HG02840 (cell line): ENCODE measurements at regions not wholly inside any gene's neighbourhood (a gene's known extent, or its start where the extent isn't known, plus 50 kb on each side); places are given as distances from the start of the nearest gene placed in this dataset.
"Not testable (repeated sequence)": the region's sequence is repeated elsewhere in the genome, so short reads cannot be mapped to it uniquely, and the experiment has no call there.

Source experiments
- ATAC-seq: cut with Tn5 transposase; IDR thresholded peaks from one replicate; pipeline ENCODE4 v1.9.1; 2021; ENCODE audit warnings: mild to moderate bottlenecking, moderate library complexity, moderate number of reproducible peaks; ENCODE audit not compliant: unreplicated experiment, low FRiP score

DNA sequence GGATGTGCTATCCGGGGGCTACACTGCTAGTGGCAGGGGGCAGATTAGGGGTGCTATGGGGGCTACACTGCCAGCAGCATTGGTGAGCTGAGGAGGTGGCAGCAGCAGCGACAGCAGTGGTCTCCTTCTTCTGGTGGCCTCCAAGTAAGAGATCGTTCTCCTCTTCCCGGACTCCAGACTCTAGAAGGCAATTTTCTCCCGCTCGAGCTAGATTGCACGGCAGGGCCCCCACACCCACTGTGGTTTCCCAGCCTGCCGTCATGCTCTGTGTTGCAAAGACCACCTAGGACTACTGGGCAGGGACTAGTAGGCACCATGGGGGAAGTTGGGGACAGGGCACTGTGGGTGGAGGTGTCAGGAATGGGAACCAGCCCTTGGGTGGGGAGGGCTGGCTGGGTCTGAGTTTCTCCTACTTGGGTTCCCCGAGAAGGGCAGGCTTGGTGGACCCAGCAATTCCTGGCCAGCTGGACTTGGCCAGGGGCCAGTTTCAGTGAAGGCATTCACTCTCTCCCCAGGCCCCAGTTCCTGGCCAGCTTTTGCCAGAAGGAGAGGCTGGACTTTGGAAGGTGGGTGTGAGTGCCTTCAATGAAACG is 203.4 kb upstream of the WSB1 start:
- not testable (repeated sequence) for ATAC-seq

DNA sequence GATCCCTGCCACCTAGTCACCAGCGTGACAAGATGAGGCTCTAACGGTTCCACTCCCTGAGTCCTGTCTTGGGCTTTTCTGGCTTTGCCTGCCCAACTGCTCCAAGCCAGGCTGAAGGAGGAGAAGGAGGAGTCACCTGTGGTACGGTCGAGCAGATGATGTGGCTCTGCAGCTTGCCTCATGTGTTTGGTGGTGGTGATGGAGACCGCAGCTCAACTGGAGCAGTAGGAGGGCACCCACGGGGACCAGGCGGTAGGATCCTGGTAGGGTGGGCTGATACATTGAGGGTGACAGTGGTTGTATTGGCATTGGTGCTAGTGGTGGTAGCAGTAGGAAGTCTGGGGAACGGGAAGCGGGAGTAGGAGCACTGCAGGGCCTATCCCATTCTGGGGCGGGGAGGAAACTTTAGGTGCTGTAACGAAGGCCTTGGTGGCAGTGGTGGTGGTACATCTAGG is 202.8 kb upstream of the WSB1 start:
- ATAC-seq: no peak

DNA sequence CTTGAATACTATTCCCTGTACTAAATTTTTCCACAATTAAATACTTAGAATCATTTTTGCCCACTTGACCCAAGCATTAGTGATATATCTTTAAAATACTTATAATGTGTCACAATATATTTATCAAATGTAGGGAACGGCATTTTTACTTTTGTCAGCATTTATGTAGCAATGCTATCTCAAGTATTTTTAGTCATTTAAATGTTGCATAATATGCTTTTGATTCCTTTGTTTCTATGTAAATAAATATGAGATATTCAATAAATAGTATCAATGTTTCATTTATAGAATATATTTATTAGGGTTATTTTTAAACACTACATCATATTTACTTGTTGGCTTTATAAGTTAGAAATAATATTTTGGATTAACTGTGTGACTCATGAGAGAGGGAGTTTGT is 199.7 kb upstream of the WSB1 start:
- ATAC-seq: not testable (repeated sequence)

DNA sequence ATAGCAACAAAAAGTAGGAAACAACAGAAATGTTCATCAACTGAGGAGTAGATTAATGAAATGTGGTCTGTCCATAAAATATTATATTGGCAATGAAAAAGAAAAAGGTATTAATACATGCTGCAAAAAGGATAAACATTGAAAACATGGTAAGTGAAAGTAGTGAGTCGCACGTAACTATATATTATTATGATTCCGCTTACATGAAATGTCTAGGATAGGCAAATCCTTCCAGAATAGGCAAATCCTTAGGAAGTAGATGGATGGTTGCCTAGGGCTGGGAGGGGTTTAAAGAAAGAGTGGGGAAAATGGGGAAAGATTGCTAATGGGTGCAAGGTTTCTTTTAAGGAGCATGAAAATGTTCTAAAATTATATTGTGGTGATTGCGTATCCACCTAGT is 198.1 kb upstream of the WSB1 start:
- not testable (repeated sequence) for ATAC-seq

DNA sequence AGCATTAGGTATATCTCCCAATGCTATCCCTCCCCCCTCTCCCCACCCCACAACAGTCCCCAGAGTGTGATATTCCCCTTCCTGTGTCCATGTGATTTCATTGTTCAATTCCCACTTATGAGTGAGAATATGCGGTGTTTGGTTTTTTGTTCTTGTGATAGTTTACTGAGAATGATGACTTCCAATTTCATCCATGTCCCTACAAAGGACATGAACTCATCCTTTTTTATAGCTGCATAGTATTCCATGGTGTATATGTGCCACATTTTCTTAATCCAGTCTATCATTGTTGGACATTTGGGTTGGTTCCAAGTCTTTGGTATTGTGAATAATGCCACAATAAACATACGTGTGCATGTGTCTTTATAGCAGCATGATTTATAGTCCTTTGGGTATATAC is 194.6 kb upstream of the WSB1 start:
- ATAC-seq: not testable (repeated sequence)

DNA sequence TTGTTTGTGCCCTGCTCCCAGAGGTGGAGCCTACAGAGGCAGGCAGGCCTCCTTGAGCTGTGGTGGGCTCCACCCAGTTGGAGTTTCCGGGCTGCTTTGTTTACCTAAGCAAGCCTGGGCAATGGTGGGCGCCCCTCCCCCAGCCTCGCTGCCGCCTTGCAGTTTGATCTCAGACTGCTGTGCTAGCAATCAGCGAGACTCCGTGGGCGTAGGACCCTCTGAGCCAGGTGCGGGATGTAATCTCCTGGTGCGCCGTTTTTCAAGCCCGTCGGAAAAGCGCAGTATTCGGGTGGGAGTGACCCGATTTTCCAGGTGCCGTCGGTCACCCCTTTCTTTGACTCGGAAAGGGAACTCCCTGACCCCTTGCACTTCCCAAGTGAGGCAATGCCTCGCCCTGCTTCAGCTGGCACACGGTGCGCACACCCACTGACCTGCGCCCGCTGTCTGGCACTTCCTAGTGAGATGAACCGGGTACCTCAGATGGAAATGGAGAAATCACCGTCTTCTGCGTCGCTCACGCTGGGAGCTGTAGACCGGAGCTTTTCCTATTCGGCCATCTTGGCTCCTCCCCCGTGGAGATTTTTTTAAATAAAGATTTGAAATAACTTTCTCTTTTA is 189.2 kb upstream of the WSB1 start:
- not testable (repeated sequence) for ATAC-seq

DNA sequence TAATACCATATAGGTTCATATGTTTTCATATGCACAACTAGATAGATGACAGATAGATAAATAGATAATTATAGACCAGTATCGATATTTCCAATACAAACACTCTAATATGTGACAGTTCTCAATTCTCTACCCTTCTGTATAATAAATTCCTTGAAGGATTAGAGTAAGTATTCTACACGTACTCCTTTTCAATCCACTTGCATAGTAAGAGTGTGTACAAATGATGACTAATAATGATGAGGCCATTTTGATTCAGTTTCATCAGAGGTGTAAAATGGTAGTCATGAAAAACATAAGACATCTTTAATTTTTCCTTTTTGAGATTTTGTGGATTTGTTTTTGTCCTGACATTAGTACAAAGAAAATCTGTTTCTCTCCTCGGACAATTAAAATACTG is 188.3 kb upstream of the WSB1 start:
- ATAC-seq: no peak

DNA sequence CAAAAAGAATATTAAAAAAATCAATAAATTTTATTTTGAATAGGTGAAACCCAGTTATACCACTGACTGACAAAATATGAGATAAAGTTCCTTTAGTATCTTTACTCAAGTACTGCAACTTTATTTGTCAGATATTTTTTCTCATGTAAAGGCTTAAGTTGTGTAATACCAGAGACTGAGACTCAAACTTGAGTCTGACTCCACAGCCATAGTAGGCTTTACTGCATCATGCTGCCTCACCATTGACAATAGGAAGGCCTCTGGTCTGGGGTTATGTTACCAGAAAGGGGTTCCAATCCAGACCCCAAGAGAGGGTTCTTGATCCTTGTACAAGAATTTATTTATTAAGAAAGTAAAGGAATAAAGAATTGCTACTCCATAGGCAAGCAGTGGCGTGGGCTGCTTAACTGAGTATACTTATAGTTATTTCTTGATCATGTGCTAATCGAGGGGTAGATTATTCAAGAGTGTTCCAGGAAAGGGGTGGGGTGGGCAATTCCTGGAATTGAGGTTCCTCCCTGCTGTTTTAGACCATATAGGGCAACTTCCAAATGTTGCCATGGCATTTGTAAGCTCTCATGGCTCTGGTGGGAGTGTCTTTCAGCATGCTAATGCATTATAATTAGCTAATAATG is 187.4 kb upstream of the WSB1 start:
- ATAC-seq: no peak

DNA sequence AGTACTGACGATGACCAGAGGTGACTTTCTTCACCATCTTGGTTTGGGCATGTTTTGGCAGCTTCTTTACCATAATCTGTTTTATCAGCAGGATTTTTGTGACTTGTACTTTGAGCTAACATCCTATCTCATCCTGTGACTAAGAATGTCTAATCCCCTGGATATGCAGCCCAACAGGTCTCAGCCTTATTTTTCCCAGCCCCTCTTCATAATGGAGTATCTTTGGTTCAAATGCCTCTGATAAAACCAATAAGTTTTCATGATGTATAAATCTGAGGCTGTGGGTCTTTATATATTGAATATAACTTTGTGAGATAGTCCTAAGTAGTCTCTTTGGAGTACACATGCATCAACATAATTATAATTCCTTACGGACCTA is 186.9 kb upstream of the WSB1 start:
- no peak for ATAC-seq

DNA sequence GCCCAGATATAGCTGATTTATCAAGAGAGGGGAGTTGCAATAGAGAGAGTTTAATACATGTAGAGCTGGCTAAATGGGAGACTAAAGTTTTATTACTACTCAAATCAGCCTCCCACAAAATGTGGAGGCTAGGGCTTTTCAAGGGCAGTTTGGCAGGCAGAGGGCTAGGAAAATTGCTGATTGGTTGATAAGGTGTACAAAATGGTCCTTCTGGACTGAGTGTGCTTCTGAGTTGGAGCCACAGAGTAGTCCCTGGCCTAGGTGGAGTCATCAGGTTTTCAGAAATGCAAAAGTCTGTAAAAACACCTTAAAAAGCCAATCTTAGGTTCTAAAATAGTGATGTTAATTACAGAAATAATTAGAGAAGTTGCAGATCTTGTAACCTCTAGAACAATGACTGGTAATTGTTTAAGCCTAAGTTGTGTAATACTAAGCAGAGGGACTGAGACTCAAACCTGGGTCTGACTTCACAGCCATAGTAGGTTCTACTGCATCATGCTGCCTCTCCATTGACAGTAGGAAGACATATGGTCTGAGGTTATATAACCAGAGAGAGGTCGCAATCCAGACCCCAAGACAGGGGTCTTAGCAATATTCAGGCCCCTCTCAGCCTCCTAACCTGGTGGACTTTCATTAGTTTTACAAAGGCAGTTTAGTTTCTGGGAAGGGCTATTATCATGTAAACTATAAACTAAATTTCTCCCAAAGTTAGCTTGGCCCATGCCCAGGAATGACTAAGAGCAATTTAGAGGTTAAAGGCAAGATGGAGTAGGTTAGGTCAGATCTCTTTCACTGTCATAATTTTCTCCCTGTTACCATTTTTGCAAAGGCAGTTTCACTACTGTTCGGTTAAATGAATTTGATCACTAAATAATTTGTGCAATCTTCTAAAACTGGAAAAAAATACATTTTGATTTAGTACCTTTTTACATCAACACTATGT is 186.3 kb upstream of the WSB1 start:
- ATAC-seq: not testable (repeated sequence)

DNA sequence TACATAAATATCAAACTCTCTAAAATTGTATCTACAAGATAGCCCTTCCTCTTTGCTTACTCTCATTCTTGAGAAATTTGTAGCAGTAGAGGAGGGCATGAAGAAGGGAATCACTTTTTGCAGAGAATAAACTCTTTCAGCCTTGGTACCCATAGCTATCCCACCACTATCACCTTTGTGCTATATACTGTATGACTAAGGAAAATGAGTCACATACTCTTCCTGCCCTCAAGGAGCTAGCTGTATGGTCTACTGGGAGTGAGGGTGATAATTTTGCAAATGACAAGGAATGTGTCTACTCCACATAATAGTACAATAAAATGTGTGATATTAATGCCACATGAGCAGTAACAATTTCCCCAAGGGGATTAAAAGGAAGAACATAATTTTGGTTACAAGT is 184.6 kb upstream of the WSB1 start:
- ATAC-seq: no peak

DNA sequence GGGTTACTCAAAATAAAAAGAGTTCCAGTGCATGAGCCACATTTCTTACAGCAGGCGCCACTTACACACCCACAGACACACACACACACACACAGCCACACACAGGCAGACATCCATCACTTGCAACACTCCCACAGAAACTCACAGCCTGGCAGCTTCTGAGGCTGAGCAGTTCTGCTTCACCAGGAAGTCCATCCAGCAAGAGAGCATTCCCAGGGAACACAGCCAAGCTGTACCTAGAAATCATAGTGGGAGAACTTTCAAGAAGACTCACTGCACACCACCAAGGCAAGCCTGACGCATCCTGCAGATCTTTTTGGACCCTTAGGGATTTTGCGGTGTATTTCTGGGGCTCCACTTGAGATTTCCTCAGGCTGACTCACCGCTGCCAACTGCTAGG is 140.9 kb upstream of the WSB1 start:
- no peak for ATAC-seq

DNA sequence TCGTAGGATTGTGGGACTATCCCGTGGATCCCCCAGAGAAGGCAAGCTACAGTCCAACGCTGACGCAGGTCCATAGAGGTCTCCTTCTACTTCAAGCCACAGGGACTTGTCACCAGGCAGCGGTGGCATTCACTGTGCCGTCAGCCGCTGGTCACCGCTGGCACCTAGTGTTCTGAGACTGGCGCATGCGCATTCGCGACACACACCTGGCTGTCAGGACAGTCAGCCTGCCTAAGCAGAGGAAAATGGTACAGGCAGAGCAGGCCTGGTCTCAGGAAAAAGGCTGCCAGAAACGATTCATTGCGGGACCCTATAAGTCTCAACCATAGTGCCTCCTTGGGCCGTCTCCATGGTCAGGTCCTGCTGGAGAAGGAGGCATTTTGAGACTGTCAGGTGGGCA is 138.0 kb upstream of the WSB1 start:
- ATAC-seq: no peak

DNA sequence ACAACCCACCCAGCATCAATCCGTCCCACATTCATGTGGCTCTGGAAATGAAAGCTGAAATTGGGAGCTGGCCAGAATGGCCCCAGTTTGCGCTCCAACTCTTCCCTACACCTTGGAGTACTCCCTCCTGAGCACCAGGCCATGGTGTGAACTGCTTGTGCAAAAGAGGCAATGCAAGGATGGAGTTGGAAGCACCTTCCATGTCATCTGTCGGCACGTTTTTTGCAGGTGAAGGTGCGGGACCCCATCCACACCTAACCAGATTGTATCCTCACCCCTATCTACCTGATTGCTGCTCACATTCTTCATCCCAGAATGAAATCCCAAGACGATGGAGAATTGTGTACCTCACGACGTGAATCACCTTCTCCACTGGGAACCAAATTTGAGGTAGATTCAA is 136.6 kb upstream of the WSB1 start:
- no peak for ATAC-seq

DNA sequence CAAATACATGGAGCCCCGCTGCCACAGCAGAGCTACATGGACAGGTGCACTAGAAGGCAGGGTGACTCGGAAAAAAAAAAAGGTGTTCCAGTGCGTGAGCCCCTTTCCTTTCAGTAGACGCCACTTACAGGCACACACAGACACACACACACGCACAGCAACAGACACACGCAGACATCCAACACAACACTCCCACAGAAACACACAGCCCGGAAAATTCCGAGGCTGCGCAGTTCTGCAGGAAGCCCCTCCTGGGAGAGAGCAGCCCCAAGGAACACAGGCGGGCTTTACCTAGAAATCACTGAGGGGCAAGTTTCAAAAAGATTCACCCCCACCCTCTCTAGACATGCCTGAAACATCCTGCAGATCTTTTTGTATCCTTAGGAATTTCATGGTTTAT is 136.0 kb upstream of the WSB1 start:
- ATAC-seq: no peak

DNA sequence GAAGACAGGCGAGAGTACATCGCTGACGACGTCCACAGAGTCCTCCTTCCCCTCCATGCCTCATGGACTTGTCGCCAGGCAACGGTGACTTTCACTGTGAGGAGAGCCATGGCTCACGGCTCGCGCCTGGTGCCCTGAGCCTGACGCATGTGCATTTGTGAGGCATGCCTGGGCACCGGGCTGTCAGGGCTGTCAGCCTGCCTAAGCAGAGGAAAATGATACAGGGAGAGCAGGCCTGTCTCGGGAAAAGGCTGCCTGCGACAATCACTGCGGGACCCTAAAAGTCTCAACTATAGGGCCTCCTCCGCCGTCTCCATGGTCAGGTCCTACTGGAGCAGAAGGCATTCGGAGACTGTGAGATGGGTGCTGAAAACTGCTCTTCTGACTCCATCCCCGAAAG is 135.5 kb upstream of the WSB1 start:
- no peak for ATAC-seq

DNA sequence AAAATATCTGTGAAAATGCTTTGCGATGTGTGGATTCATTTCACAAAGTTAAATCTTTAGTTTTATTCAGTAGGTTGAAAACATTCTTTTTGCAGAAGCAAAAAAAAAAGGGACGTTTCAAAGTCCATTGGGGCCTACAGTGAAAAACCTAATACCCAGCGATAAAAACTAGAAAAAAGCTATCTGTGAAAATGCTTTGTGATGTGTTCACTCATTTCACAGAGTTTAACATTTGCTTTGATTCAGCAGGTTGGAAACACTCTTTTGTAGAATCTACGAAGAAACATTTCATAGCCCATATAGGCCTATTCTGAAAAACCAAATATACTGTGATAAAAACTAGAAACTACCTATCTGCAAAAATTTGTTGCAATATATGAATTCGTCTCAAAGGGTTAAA is 113.6 kb upstream of the WSB1 start:
- no peak for ATAC-seq

DNA sequence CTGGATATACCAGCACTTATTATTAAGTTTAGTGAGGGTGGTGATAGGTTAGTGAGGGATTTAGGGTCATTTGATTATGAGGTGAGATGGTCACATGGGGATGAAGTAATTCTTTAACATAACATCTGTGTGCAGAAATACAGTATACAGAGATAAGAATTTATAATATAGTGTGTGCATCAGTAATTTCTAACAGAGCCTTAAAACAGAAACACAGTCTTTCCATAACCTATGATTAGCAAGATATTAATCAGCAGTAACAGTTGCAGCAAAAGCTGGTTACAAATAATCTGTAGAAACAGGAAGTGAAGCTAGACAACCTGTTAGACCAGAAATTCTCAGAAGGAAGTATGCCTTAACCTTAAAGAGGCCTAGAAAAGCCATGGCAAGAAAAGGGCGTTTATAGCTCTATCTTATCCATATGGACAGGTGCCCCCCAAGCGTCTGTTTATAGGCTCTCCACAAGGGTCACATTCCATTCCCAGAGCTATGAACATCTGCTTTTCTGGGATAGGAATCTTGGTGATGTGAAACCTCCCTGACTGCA is 112.5 kb upstream of the WSB1 start:
- ATAC-seq: not testable (repeated sequence)

DNA sequence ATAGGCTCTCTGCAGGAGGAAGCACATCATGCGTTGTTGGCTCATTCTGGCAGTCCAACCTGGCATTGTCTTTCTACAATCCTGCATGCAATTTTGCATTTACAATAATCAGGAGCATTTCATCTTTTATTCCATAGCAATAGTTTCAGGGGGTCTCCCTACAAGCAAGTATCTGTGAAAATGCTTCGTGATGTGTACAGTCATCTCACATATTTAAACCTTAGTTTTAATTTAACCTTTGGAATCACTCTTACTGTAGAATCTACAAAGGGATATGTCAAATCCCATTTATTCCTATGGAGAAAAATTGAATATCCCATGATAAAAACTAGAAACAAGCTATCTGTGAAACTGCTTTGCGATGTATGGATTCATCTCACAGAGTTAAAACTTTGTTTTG is 112.0 kb upstream of the WSB1 start:
- ATAC-seq: no peak

DNA sequence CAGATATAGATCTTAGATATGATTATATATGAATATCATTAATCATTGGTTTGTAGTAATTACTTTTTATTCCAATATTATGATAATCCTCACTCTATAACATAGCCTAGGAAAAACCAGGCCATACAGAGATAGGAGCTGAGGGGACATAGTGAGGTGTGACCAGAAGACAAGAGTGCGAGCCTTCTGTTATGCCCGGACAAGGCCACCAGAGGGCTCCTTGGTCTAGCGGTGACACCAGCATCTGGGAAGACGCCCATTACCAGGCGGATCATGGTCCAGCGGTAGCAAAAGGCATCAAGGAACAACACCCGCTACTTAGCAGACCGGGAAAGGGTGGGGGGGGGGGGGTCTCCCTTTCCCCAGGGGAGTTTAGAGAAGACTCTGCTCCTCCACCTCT is 96.4 kb upstream of the WSB1 start:
- not testable (repeated sequence) for ATAC-seq

DNA sequence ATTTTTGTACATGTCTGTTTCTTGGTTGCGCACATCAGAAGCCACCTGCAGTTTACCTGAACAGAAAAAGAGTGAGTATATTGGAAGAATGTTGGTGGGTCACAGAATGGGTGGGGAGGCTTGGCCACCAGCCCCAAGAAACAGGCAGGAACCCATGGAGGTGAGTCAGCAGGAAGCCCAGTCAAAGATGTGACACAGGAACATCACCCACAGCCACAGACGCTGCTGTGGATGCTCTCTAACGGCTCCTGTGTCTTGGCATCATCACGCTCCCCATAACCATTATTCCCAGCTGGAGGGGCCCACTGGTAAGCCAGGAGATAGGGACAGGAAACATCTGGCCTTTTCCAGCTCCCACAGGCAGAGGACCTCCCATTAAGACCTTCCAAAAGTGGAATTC is 94.0 kb upstream of the WSB1 start:
- no peak for ATAC-seq
